CD14-positive monocyte (primary cell): ENCODE measurements at regions not wholly inside any gene's neighbourhood (a gene's known extent, or its start where the extent isn't known, plus 50 kb on each side); places are given as distances from the start of the nearest gene placed in this dataset.

Experiments
- DNase-seq, 3 donors: peaks; one replicate each; pipeline ENCODE4 v3.0.0-alpha.2; 2011 to 2022
- H2AFZ ChIP-seq: 2 replicates; pipeline ENCODE4 v1.6.0; 2012; ENCODE audit warnings: mild to moderate bottlenecking, low read depth, low read length, inconsistent platforms; ENCODE audit not compliant: insufficient read depth, poor library complexity, severe bottlenecking
- H3K27ac ChIP-seq, 2 donors: 1 replicate in 1 of 2; 2 replicates in 1 of 2; pipeline ENCODE4 v1.5.1; 2012 to 2013; ENCODE audit warnings: low read length in 2 of 2, control low read depth in 1 of 2, inconsistent platforms in 1 of 2, low read depth in 1 of 2, mild to moderate bottlenecking in 1 of 2
- H3K27me3 ChIP-seq, 2 donors: one replicate each; pipeline versions ENCODE4 v1.6.0 to v1.6.1; 2011 to 2013; ENCODE audit warnings: low read length in 2 of 2; ENCODE audit not compliant: control insufficient read depth in 2 of 2, insufficient read depth in 2 of 2
- H3K36me3 ChIP-seq, 2 donors: replicated peaks in 1 of 2; 1 replicate in 1 of 2; 2 replicates in 1 of 2; pipeline versions ENCODE4 v1.5.1 to v1.6.1; 2012 to 2013; ENCODE audit warnings: low read length in 2 of 2, control low read depth in 1 of 2, inconsistent platforms in 1 of 2, mild to moderate bottlenecking in 1 of 2; ENCODE audit not compliant: insufficient read depth in 2 of 2, control insufficient read depth in 1 of 2
- H3K4me1 ChIP-seq, 2 donors: 1 replicate in 1 of 2; 2 replicates in 1 of 2; pipeline versions ENCODE4 v1.5.1 to v1.6.1; 2012 to 2013; ENCODE audit warnings: low read length in 2 of 2, control low read depth in 1 of 2, inconsistent platforms in 1 of 2, mild to moderate bottlenecking in 1 of 2, moderate library complexity in 1 of 2; ENCODE audit not compliant: insufficient read depth in 2 of 2, control insufficient read depth in 1 of 2
- H3K4me2 ChIP-seq: replicated peaks from 2 replicates; pipeline ENCODE3; 2012; ENCODE audit warnings: low read length, moderate library complexity, mild to moderate bottlenecking; ENCODE audit not compliant: poor library complexity, severe bottlenecking; ENCODE audit errors: extremely low read depth
- H3K4me3 ChIP-seq, 3 experiments: fragments of 200-600 bp in 1 of 3; sonication (generic) in 1 of 3; replicated peaks in 1 of 3; 1 replicate in 2 of 3; 2 replicates in 1 of 3; pipeline ENCODE4 v1.5.1; 2011 to 2013; ENCODE audit warnings: low read length in 3 of 3, mild to moderate bottlenecking in 3 of 3, control low read depth in 2 of 3, low read depth in 2 of 3, inconsistent platforms in 1 of 3, moderate library complexity in 1 of 3
- H3K79me2 ChIP-seq: 2 replicates; pipeline ENCODE4 v1.6.0; 2012; ENCODE audit warnings: mild to moderate bottlenecking, control low read depth, inconsistent platforms, low read length, moderate library complexity; ENCODE audit not compliant: insufficient read depth
- H3K9ac ChIP-seq: 2 replicates; pipeline ENCODE4 v1.6.0; 2017; ENCODE audit warnings: low read length, mild to moderate bottlenecking; ENCODE audit not compliant: insufficient read depth, poor library complexity, severe bottlenecking
- H3K9me3 ChIP-seq, 2 donors: replicated peaks in 1 of 2; 1 replicate in 1 of 2; 2 replicates in 1 of 2; pipeline versions ENCODE4 v1.5.1 to v1.6.1; 2012 to 2013; ENCODE audit warnings: low read length in 2 of 2, control low read depth in 1 of 2; ENCODE audit not compliant: control insufficient read depth in 1 of 2, insufficient read depth in 1 of 2
- H4K20me1 ChIP-seq: 2 replicates; pipeline ENCODE4 v1.6.0; 2012; ENCODE audit warnings: mild to moderate bottlenecking, low read length, control low read depth, moderate library complexity; ENCODE audit not compliant: insufficient read depth
- H3K27ac Mint-ChIP-seq, 7 donors: one replicate each; pipeline ENCODE4 v1.8.0; 2020; ENCODE audit warnings: mild to moderate bottlenecking in 7 of 7, mixed read lengths in 7 of 7, moderate library complexity in 6 of 7, inconsistent platforms in 2 of 7
- H3K27me3 Mint-ChIP-seq, 3 donors: one replicate each; pipeline ENCODE4 v1.8.0; 2021 to 2022; ENCODE audit warnings: low read depth in 3 of 3, mild to moderate bottlenecking in 3 of 3, mixed read lengths in 3 of 3, moderate library complexity in 3 of 3, inconsistent platforms in 1 of 3
- H3K36me3 Mint-ChIP-seq, 2 donors: one replicate each; pipeline ENCODE4 v1.8.0; 2020; ENCODE audit warnings: mixed read lengths in 2 of 2, inconsistent platforms in 1 of 2, mild to moderate bottlenecking in 1 of 2
- H3K4me1 Mint-ChIP-seq: one replicate; pipeline ENCODE4 v1.8.0; 2020; ENCODE audit warnings: mild to moderate bottlenecking, mixed read lengths
- H3K4me3 Mint-ChIP-seq, 2 donors: one replicate each; pipeline ENCODE4 v1.8.0; 2020; ENCODE audit warnings: mild to moderate bottlenecking in 2 of 2, mixed read lengths in 2 of 2, moderate library complexity in 1 of 2
- H3K9me3 Mint-ChIP-seq, 7 donors: one replicate each; pipeline ENCODE4 v1.8.0; 2020 to 2022; ENCODE audit warnings: mixed read lengths in 7 of 7, mild to moderate bottlenecking in 6 of 7, moderate library complexity in 6 of 7, inconsistent platforms in 2 of 7
- WGBS: methylation state at CpG from one replicate; pipeline ENCODE4 v1.1.5; 2013; ENCODE audit warnings: missing lambda C conversion rate; ENCODE audit not compliant: insufficient coverage; 5-methylcytosine and 5-hydroxymethylcytosine counted together
- intact Hi-C, 2 donors: fragments of 100-400 bp; cut with micrococcal nuclease; formaldehyde crosslinking; loops; one replicate each; pipeline versions ENCODE4 v1.15.0 to v1.15.1; 2023
- TF ChIP-seq, protein P1 (sequence below): fragments of 200-600 bp; IDR thresholded peaks from one replicate; pipeline ENCODE4 v1.8.0; 2022; ENCODE audit warnings: antibody characterized with exemption, mild to moderate bottlenecking

DNA sequence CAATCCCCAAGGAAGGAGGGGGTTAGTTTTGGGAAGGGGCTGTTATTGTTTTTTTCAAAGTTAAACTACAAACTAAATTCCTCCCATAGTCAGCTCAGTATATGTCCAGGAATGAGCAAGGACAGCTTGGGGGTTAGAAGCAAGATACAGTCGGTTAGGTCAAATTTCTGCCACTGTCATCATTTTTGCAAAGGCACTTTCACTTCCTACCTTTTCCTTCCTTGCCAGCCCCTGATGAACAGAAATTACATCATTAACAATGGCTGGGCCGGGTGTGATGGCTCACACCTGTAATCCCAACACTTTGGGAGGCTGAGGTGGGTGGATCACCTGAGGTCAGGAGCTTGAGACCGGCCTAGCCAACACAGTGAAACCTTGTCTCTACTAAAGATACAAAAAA lies 51.5 kb upstream of the HRH2 start:
- no peak for DNase-seq
- Mint-ChIP-seq H3K9me3 (peaks cover 0 to 5% (median 2%) of the 10 kb centered on the region in 7 donors), H3K36me3 (peaks cover 0 to 2% of the 10 kb centered on the region in 2 donors), H3K4me3 (no peak overlapping the region), H3K4me1 (peaks cover 10% of the 10 kb centered on the region), H3K27ac (no peak overlapping the region), H3K27me3 (peaks cover 20 to 22% (median 21%) of the 10 kb centered on the region in 3 donors)
- Histone ChIP-seq H3K36me3 (no peaks in the 10 kb centered on the region), H3K79me2 (no peaks in the 10 kb centered on the region), H3K27me3 (peaks cover 0 to 7% of the 10 kb centered on the region in 2 donors), H3K4me1 (no peaks in the 10 kb centered on the region), H4K20me1 (no peaks in the 10 kb centered on the region), H3K9ac (no peak overlapping the region), H3K9me3 (no peaks in the 10 kb centered on the region), H3K27ac (no peak overlapping the region), H3K4me3 (no peak overlapping the region), H2AFZ (no peak overlapping the region), H3K4me2 (no peak overlapping the region)
- no CpG with 5 or more reads among the region's 3 CpGs for whole genome bisulfite sequencing
- TF ChIP-seq, protein P1, sequence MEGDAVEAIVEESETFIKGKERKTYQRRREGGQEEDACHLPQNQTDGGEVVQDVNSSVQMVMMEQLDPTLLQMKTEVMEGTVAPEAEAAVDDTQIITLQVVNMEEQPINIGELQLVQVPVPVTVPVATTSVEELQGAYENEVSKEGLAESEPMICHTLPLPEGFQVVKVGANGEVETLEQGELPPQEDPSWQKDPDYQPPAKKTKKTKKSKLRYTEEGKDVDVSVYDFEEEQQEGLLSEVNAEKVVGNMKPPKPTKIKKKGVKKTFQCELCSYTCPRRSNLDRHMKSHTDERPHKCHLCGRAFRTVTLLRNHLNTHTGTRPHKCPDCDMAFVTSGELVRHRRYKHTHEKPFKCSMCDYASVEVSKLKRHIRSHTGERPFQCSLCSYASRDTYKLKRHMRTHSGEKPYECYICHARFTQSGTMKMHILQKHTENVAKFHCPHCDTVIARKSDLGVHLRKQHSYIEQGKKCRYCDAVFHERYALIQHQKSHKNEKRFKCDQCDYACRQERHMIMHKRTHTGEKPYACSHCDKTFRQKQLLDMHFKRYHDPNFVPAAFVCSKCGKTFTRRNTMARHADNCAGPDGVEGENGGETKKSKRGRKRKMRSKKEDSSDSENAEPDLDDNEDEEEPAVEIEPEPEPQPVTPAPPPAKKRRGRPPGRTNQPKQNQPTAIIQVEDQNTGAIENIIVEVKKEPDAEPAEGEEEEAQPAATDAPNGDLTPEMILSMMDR, result no peak
- intact Hi-C loops, result no loop called here
